NOMO-1 (cell line): ENCODE measurements at regions not wholly inside any gene's neighbourhood (a gene's known extent, or its start where the extent isn't known, plus 50 kb on each side); places are given as distances from the start of the nearest gene placed in this dataset.

Experiments used
- DNase-seq, 2 experiments: peaks; one replicate each; lab custom pipeline; 2025; ENCODE audit not compliant: unreplicated experiment in 2 of 2; lab: John Stamatoyannopoulos, UW

DNA sequence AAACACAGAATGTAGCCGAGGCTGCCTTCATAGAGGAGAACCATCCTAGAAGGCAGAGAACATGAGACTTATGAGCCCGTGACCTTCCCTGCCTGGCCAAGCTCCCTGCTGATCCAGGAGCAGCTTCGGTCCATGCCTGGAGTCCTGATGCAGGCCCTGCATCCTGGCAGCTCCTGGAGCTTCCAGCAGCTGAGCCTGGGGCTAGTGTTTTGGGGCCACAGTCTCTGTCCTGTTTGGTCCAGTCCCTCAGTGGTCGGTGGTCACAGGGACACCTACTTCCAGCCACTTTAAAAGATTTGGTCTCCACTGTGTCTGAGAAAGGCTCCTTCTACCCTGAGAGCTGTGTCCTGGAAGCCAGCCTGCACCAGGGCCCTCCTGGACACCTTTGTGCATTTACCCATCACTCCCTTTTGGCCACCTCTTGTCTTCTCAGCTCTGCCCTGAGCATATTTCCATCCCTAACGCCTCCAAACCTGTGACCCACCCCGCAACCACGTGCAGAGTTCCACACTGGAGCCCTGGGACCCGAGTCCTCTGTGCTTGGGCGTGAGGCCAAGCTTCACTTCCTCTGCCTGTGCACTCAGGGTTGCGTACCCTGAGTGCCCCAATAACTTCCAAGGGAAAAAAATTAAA, 315.2 kb upstream of the ZNF32 start:
- DNase-seq: no peak

DNA sequence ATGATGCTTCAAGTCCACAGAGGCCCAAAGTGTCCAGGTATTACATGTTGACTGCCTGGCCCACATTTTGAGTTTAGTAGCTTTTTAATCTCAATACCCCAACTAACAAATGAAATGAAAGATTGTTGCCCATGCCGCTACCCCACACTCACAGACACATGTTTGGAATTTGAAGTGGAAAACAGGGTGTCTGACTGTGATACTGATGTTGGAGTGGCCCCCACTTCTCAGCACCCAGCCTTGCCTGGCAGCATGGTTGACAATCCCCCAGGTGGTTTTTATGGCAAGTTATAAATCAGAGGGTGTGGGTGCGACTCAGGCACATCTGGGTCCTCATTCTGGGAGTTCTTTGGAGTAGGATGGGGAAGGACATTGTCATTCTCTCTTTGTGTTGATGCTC, 314.7 kb upstream of the ZNF32 start:
- no peak for DNase-seq

DNA sequence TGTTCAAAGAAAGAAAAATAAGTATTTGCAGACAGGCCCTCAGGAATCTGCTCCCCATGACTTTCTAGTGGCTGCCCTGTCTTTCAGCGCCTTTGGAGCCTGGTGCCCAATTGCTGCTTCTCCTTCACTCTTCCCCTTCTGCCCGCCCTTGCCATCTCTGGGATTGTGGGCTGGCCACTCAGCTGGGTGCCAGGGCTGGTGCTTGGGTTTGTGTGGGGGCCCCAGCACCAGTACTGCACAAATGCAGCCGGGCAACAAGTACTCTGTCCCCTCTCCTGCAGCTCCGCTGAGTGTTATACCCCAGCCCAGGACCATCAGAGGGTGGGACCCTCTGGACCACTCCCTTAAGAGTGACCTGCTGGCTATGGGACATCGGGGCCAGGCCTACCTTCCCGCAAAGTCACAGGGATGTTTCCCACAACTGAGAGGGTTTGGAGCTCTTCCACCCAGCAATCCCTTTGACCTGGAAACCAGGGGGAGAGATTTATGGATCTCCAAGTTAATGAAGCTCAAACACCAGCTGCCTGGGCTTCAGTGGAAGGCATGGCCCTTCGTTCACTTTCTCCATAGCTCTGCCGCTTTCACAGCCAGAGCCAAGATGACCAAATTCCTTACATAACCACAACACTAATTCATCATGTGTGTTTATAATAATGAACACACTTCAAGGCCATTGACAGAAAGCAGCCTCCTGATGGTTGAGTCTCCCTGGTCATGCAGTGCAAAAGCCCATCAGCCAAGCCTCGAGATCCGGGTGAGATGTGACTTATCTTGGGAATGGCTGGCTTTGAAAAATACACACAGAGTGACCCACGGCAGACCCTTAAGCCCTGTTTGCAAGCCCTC, 313.9 kb upstream of the ZNF32 start:
- DNase-seq: no peak

DNA sequence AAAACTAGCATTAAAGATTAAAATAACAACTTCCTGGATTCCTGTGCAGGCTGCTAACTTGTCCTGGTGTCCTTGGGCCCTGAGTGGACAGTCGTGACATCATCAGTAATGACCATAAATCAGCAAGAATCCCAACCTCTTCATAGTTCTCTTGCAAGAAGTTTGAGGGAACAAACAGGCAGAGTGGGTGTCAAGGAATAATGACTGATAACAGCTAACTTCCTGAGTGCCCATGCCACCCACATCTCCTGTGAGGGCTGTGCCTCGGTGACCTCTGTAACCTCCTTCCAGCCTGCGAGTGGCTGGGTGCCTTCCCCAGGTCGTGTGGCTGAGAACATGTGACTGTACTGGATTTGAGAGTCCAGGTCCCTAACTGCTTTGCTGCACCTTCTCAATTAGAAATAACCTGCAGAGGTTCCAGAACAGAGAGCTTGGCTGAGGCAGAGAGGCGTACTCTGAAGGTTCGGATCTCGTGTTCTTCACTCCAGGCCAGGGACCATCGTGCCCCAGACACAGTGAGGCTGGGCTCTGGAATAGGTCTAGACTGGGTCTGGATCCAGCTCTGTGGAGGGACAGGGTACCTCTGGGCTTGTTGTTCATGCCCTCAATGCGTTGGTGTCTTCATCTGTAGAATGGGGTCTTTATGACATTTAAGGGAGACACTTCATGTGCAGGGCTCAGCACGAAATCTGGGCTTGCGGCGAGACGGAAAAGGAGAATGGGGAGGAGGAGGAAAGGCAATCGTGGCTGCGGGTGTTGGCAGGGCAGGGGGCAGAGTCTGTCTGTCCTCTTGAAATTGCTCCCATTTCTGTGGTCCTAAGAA, 313.1 kb upstream of the ZNF32 start:
- DNase-seq: no peak

DNA sequence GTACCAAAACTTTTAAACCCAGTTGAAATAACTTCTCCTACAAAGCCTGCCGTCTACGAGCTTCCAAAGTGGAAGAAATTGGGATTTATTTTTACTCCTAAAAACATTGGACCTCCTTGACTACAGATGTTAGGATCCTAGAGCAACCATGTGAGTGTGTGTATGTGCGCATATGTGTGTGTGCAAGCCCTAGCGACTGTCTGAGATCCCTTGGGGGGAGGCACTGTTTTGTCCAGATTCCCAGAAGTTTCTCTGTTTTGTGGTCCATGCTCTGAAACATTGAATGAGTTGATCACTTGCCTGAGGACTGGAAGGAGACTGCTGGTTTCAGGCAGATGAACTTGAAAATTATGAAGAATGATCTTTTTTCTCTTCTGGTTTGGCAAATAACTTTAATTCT, 312.3 kb upstream of the ZNF32 start:
- DNase-seq: no peak

DNA sequence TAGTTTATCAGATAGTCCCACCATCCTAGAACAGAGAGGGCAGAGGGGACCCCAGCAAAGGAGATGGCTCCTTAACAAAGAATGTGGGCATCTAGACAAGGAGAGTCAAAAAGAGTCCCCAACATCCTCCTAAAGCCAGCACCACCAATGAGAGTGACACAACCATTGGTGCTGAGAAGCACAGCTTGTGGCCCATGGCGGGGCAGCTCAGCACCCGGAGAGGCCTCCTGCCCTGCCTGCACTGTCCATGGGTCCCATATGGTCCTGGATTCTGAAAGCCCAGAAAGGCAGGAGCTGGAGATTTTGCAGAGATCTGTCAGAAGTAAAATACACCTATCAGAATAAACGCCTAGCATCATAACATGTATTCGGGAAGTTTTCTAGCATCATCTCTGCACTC, 311.8 kb upstream of the ZNF32 start:
- DNase-seq: no peak

DNA sequence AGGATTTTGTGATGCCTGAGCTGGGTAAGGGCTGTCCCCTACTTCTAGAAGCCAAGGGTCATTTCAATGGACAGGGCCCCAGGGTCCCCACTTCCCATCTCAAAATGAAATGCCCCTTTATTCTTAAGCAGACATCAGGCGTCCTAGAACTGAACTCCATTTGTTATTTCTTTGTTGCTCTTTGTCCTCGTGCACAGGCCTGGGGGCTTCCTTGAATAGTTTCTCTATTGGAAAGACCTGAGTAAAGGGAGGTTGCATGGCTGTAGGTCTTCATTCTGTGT, 311.4 kb upstream of the ZNF32 start:
- DNase-seq: no peak

DNA sequence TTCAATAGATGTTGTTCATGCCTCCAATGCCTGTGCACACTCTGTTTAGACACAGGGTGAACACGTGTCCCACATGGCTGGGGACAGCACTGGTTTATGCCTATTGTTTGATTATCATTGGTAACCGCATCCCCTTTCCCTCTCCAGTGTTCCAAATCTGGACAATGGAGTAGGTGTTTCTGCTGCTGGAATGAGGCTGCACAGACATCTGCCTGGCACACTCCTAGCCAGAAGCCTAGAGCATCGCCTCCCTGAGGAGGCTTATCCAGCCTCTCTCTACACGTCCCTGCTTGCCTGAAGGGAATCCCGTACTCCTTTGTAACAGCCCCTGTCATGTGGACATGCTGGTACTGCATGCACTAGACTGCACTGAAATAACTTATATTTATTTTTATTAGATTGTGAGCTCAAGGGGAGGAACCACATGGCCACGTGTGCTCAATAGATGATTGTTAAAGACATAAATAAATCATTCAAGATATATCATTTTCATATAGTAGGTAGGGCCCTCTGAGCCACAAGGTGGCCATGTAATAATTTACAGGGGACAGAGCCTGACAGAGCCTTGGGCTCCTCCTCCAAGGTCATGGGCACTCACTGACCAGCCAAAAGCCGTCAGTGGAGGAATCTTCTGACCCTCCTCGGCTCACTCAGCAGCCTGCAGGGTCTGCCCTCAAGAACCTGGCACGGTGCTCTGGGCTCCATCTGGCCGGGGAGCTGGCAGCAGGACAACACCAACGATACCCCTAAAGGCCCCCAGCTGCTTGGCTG, 310.9 kb upstream of the ZNF32 start:
- DNase-seq: no peak

DNA sequence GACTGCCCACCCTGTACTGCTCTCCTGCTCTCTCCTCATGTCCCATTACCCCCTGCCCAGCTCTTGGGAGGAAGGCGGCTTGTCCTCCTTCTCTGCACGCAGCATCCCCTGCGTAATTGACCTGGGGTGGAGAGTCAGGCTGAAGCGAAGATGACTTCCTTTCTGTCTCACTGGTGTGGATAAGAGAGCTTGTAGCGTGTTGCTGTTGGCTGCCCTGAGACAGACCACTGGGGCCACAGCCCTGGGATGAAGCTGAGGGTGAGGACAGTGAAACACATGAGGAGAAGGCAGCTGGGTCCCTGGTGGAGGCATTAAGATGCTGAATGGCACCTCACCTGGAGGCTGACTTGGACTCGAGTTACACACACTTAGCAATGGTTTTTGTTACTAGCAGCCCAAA, 310.3 kb upstream of the ZNF32 start:
- no peak for DNase-seq

DNA sequence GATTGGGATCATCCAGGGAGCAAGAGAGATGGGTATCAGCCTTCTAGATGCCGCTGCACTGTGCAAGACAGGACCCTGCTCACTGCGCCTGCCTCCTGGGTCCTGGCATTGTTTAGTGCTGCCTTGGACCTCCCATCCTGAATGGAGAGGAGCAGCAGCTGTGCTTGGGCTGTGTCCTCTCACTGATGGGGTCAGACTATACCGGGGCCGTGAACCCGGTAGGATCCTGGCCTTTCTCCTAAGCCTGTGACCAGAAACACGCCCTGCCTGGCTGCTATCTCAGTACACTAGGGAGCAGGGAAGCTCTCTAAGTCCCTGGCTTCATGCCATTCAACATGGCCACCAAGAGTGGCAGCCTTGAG, 309.4 kb upstream of the ZNF32 start:
- DNase-seq: no peak

DNA sequence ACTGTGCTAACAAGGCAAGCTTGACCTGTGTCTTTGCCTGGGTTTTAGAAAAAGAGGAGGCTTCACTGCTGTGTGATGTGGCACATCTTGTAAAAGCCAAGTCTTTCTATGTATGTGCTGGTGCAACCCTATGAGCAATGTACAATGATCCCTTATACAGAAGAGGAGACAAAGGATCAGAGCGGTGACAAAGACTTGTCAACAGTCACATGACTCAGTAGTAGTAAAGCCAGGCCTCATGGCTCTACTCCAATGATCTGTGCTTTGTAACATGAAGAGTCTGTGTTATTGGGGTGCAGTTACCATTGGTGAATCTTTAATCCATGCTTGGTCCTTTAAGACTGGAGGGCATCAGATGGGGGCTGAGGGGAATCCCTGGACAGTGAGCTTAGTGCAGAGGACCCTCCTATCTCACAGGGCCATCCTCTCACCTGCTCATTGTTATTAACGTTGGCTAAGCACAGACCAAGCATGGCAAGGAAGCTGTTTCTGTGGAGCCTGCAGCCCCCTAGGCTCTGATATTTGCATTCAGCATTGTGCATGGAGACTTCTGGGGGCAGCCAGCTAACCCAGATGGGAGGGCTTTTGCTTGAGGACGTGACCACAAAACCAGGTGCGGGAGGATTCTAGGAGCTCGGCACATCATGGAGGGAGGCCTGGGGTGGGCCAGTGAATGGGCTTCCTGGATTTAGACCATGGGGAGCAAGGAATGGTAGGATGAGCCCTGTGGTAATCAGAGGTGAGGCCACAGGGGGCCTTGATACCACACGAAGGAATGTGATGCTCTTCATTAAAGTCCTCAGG, 308.8 kb upstream of the ZNF32 start:
- DNase-seq: no peak

DNA sequence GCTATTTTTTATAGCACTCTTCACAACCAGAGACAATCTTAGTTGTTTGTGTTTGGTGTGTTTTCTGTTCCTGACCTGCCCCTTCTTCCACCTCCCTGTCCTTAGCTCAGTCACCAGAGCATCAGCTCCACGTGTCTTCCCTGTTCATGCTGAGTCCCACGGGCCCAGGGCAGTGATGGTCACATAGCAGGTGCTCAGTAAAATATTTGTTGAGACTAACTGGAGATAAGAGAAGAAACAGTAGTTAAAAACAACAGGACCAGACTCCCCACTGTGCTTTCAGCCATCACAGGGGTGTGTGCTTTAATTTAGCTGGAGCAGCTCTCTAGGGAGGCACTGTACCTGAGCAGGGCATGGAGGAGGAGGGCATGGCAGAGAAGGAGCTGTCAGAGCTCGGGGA, 307.3 kb upstream of the ZNF32 start:
- DNase-seq: no peak

DNA sequence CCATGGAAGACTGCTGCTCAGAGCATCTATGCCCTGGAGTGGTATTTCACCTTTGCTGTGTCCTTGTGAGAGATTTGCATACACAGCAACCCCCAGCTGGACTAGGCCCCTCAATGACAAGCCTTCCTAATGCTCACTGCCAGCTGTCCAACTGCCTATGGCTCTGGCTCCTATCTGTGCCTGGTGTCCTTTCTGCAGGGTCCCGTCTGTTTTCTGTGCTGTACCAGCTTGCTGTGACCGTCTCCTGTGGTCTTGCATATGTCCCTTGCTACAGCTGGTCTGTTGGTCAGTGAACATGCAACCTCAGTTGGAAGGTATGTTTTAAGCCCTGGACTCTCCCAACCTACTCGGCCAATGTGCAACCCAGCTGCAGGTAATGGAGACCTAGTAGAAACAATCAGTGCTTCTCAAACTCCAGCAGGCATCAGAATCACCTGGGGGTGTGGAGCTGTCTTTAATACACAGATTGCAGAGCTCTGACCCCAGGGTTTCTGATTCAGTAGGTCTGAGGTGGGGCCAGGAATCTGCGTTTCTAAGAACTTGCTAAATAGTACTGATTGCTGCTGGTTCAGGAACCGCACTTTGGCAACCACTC, 306.4 kb upstream of the ZNF32 start:
- DNase-seq: no peak

DNA sequence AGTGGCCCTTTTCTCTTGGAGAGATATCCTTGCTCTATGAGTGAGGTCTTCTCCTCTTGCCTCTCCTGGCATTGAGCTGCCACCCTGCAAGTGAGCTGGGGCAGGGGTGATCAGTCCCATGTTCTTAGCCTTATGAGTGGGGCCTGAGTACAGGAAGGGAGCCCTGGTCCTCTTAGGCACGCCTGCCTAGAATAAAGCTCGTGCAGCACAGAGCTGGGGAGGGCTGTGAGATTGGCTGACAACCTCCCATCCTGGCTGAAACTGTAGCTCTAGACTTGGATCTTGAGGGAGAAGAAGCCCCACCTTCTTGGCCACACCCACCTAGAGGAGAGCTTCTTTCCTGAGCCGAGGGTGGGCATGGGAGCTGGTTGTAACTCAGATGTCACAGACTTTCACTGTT, 305.0 kb upstream of the ZNF32 start:
- DNase-seq: no peak

DNA sequence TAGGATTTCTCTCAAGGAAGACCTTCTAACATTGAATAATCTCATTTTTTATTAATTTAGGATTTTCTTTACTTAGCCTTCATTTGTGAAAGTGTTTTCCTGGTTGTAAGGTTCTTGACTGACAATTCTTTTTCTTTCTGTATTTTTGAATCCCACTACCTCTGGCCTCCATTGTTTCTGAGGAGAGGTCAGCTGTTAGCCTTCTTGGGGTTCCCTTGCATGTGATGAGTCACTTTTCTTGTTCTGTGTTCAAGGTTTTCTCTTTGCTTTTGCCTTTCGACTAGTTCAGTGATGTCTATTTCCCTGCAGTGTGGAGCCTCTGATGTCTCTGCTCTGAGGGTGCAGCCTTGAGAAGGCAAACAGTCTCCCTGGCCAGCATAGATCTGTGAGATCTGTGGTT, 304.1 kb upstream of the ZNF32 start:
- no peak for DNase-seq

DNA sequence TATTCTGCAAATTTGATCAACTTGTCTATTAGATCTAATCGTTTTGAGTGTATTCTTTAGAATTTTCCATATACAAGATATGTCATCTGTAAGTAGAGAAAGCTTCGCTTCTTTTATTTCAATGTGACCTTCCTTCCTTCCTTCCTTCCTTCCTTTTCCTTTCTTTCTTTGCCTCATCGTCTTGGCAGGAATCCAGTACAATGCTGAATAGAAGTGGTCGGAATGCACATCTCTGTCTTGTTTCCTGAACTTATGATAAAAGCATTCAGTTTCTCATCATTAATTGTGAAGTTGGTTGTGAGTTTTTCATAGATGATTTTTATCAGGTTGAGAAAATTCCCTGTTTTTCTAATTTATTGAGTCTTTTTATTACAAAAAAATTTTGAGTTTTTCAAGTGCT, 300.7 kb upstream of the ZNF32 start:
- no peak for DNase-seq

DNA sequence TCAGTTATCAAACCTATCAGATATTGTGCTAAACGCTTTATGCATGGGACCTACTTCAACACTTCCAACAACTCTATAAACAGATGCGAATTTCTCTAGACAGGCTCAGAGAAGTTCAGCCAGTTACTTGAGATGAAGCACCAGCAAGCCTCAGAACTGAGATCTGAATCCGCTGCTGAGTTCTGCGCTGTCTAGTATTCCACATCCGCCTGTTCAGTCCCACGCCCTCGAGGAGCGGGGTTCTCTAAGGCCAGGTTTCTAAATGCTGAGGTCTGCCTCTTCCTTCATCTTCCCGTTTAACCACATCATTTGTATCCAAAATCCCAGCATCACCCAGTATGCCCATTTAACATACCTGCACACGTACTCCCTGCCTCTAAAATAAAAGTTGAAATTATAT, 297.8 kb upstream of the ZNF32 start:
- no peak for DNase-seq

DNA sequence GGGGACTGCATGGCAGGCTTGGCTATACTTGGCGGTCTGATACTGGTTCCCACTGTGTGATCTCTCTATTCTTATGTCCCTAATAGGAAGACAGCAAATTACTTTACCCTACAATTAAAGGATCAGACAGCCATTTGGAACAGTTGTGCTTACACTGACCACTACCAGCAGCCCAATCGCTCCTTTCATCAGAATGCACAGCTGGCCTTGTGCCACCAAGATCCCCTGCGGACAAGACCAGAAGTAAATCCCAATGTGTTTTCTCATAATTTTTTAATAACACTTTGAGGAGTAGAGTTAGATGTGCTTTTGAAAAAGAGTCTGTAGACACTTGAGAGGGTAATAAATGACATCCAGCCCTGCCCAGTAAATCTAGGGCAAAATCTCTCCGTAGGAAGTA, 297.2 kb upstream of the ZNF32 start:
- DNase-seq: no peak

DNA sequence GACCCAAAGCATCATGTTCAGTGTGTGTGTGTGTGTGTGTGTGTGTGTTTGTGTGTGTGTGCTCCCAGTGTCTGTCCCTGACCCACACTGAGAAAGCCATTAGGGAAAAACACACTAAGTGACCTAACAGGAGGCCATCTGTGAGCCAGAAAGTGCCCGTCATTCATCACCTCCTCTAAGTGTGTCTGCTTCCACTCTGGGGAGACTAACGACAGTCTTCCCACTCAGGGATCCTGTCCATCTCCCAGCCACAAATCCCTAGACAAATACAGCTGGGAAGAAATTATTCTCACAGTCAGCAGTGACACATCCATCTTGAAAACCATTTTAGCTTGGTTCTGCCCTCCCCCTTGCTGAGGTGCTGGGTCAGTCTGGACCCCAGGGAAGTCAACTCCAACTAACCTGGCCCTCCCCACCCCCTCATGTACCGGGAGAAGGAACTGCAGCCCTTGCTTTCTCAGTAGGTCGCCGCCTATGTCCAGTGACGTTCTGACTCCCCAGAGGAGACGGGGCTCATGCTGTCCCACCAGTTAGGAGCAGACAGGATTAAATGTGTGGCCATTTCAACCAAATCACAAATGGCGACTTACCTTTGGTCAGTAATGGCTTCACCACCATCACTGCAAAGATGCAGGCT, 296.5 kb upstream of the ZNF32 start:
- DNase-seq: no peak
